HEK293 (cell line): ENCODE measurements at regions not wholly inside any gene's neighbourhood (a gene's known extent, or its start where the extent isn't known, plus 50 kb on each side); places are given as distances from the start of the nearest gene placed in this dataset.
A peak's percentile ranks its signal among the peaks of the same experiment; 100 is the strongest.

Source experiments
- CTCF ChIA-PET: fragments of 350-600 bp; formaldehyde crosslinking; extraction: SDS; loops from one replicate; lab custom pipeline; 2021; ENCODE audit warnings: antibody characterized with exemption; lab: Yijun Ruan, JAX
- POLR2A ChIA-PET: fragments of 300-600 bp; formaldehyde crosslinking; extraction: SDS; loops from one replicate; lab custom pipeline; 2020; ENCODE audit warnings: antibody characterized with exemption, inconsistent platforms; lab: Yijun Ruan, JAX
- H3K27ac ChIP-seq: fragments of 200-500 bp; sonication (Bioruptor generic); 2 replicates; pipeline ENCODE4 v1.5.1; 2014; ENCODE audit warnings: low read depth, low read length, control low read depth, inconsistent platforms; ENCODE audit errors: extremely low read depth
- H3K36me3 ChIP-seq, 2 experiments: fragments of 200-500 bp in 1 of 2; sonication (Bioruptor generic) in 1 of 2; 1 replicate in 1 of 2; 2 replicates in 1 of 2; pipeline ENCODE4 v1.5.1; 2014 to 2017; ENCODE audit warnings: inconsistent platforms in 2 of 2, low read length in 2 of 2; ENCODE audit not compliant: control insufficient read depth in 2 of 2, insufficient read depth in 1 of 2
- H3K4me1 ChIP-seq: fragments of 200-500 bp; sonication (Bioruptor generic); 2 replicates; pipeline ENCODE4 v1.5.1; 2014; ENCODE audit warnings: mild to moderate bottlenecking, low read length, inconsistent platforms; ENCODE audit not compliant: control insufficient read depth, insufficient read depth
- H3K4me3 ChIP-seq: 2 replicates; pipeline ENCODE4 v1.5.1; 2011; ENCODE audit warnings: low read depth, mild to moderate bottlenecking, control low read depth, low read length, moderate library complexity
- H3K9me3 ChIP-seq: fragments of 200-500 bp; sonication (Bioruptor generic); 2 replicates; pipeline ENCODE4 v1.5.1; 2014; ENCODE audit warnings: low read depth, low read length, inconsistent platforms; ENCODE audit not compliant: control insufficient read depth, insufficient read depth
- HOXD13 ChIP-seq: sonication (generic); formaldehyde crosslinking; IDR thresholded peaks from 2 replicates; pipeline ENCODE4 v1.8.0; 2022; ENCODE audit warnings: missing genetic modification reagents, borderline replicate concordance
- IKZF3 ChIP-seq: fragments of 450-650 bp; IDR thresholded peaks from 2 replicates; pipeline ENCODE4 v1.5.0; 2018; ENCODE audit warnings: missing biosample characterization, mild to moderate bottlenecking, missing genetic modification characterization, moderate library complexity
- KLF17 ChIP-seq: fragments of 450-650 bp; formaldehyde crosslinking; IDR thresholded peaks from 2 replicates; pipeline ENCODE4 v1.5.1; 2016; ENCODE audit warnings: missing biosample characterization, missing genetic modification characterization
- REPIN1 ChIP-seq: fragments of 450-650 bp; formaldehyde crosslinking; IDR thresholded peaks from 2 replicates; pipeline ENCODE4 v1.5.1; 2017; ENCODE audit warnings: missing biosample characterization, missing genetic modification characterization, low read depth
- SCRT2 ChIP-seq: fragments of 450-650 bp; formaldehyde crosslinking; IDR thresholded peaks from 2 replicates; pipeline ENCODE4 v1.5.1; 2016; ENCODE audit warnings: missing biosample characterization, missing genetic modification characterization
- WT1 ChIP-seq: fragments of 450-650 bp; formaldehyde crosslinking; IDR thresholded peaks from 2 replicates; pipeline ENCODE4 v1.5.1; 2016; ENCODE audit warnings: missing biosample characterization, missing genetic modification characterization
- ZBTB11 ChIP-seq: fragments of 450-650 bp; formaldehyde crosslinking; conservative IDR thresholded peaks from 2 replicates; pipeline ENCODE4 v1.5.1; 2016; ENCODE audit warnings: low read depth, missing biosample characterization, missing genetic modification characterization
- ZBTB8A ChIP-seq: fragments of 450-650 bp; formaldehyde crosslinking; IDR thresholded peaks from 2 replicates; pipeline ENCODE4 v1.5.1; 2016; ENCODE audit warnings: missing biosample characterization, missing genetic modification characterization
- ZFP41 ChIP-seq: fragments of 450-650 bp; formaldehyde crosslinking; IDR thresholded peaks from 2 replicates; pipeline ENCODE4 v1.5.1; 2016; ENCODE audit warnings: missing biosample characterization, missing genetic modification characterization, borderline replicate concordance
- ZNF140 ChIP-seq: fragments of 450-650 bp; formaldehyde crosslinking; IDR thresholded peaks from 2 replicates; pipeline ENCODE4 v1.5.1; 2016; ENCODE audit warnings: missing biosample characterization, missing genetic modification characterization
- ZNF202 ChIP-seq: fragments of 450-650 bp; formaldehyde crosslinking; IDR thresholded peaks from 2 replicates; pipeline ENCODE4 v1.5.1; 2016; ENCODE audit warnings: missing biosample characterization, missing genetic modification characterization, borderline replicate concordance
- ZNF239 ChIP-seq: fragments of 450-650 bp; formaldehyde crosslinking; IDR thresholded peaks from 2 replicates; pipeline ENCODE4 v1.5.1; 2016; ENCODE audit warnings: missing biosample characterization, missing genetic modification characterization
- ZNF324 ChIP-seq: fragments of 450-650 bp; formaldehyde crosslinking; IDR thresholded peaks from 2 replicates; pipeline ENCODE4 v1.5.1; 2016; ENCODE audit warnings: missing biosample characterization, missing genetic modification characterization
- ZNF404 ChIP-seq: fragments of 450-650 bp; formaldehyde crosslinking; IDR thresholded peaks from 2 replicates; pipeline ENCODE4 v1.5.1; 2017; ENCODE audit warnings: missing biosample characterization, missing genetic modification characterization
- ZNF426 ChIP-seq: fragments of 450-650 bp; formaldehyde crosslinking; IDR thresholded peaks from 2 replicates; pipeline ENCODE4 v1.5.1; 2017; ENCODE audit warnings: missing biosample characterization, missing genetic modification characterization, mild to moderate bottlenecking, inconsistent platforms, moderate library complexity
- ZNF521 ChIP-seq: fragments of 450-650 bp; formaldehyde crosslinking; IDR thresholded peaks from 2 replicates; pipeline ENCODE4 v1.5.1; 2017; ENCODE audit warnings: missing biosample characterization, mild to moderate bottlenecking, missing genetic modification characterization
- ZNF529 ChIP-seq: fragments of 450-650 bp; formaldehyde crosslinking; IDR thresholded peaks from 2 replicates; pipeline ENCODE4 v1.5.1; 2017; ENCODE audit warnings: missing genetic modification characterization, missing biosample characterization; ENCODE audit not compliant: insufficient replicate concordance
- ZNF555 ChIP-seq: fragments of 450-650 bp; formaldehyde crosslinking; conservative IDR thresholded peaks from 2 replicates; pipeline ENCODE4 v1.5.1; 2017; ENCODE audit warnings: missing biosample characterization, mild to moderate bottlenecking, missing genetic modification characterization, inconsistent platforms
- ZNF560 ChIP-seq: fragments of 450-650 bp; formaldehyde crosslinking; IDR thresholded peaks from 2 replicates; pipeline ENCODE4 v1.5.1; 2017; ENCODE audit warnings: missing biosample characterization, missing genetic modification characterization, borderline replicate concordance
- ZNF596 ChIP-seq: fragments of 450-650 bp; IDR thresholded peaks from 2 replicates; pipeline ENCODE4 v1.5.0; 2018; ENCODE audit warnings: missing biosample characterization, mild to moderate bottlenecking, missing genetic modification characterization, moderate library complexity
- ZNF600 ChIP-seq: fragments of 450-650 bp; formaldehyde crosslinking; IDR thresholded peaks from 2 replicates; pipeline ENCODE4 v1.5.1; 2016; ENCODE audit warnings: missing biosample characterization, missing genetic modification characterization
- ZNF623 ChIP-seq: fragments of 450-650 bp; formaldehyde crosslinking; IDR thresholded peaks from 2 replicates; pipeline ENCODE4 v1.5.1; 2016; ENCODE audit warnings: missing biosample characterization, missing genetic modification characterization
- ZNF654 ChIP-seq: fragments of 450-650 bp; formaldehyde crosslinking; IDR thresholded peaks from 2 replicates; pipeline ENCODE4 v1.5.1; 2016; ENCODE audit warnings: low read depth, missing biosample characterization, missing genetic modification characterization
- ZNF664 ChIP-seq: fragments of 450-650 bp; formaldehyde crosslinking; IDR thresholded peaks from 2 replicates; pipeline ENCODE4 v1.5.1; 2016; ENCODE audit warnings: missing biosample characterization, missing genetic modification characterization
- ZNF692 ChIP-seq: fragments of 450-650 bp; formaldehyde crosslinking; IDR thresholded peaks from 2 replicates; pipeline ENCODE4 v1.5.1; 2016; ENCODE audit warnings: missing biosample characterization, missing genetic modification characterization
- ZNF785 ChIP-seq: fragments of 450-650 bp; formaldehyde crosslinking; IDR thresholded peaks from 2 replicates; pipeline ENCODE4 v1.5.1; 2016; ENCODE audit warnings: missing biosample characterization, missing genetic modification characterization
- ZNF843 ChIP-seq: fragments of 450-650 bp; formaldehyde crosslinking; IDR thresholded peaks from 2 replicates; pipeline ENCODE4 v1.5.1; 2016; ENCODE audit warnings: missing biosample characterization, missing genetic modification characterization

- TF ChIP-seq ZBTB11 (tag by site-specific recombination) (peak; percentile 45; the same call in 1 of the 2 replicates), ZNF529 (tag by site-specific recombination) (no peak), ZNF596 (tag by site-specific recombination) (no peak), ZNF664 (tag by site-specific recombination) (no peak), ZNF692 (tag by site-specific recombination) (no peak), SCRT2 (peak; percentile 39; the same call in 1 of the 2 replicates), ZNF202 (peak; percentile 58; the same call in 1 of the 2 replicates), ZBTB8A (tag by site-specific recombination) (0 out of 2 replicates have a peak, but pooled peaks have one; percentile 27), ZNF140 (tag by site-specific recombination) (peak; percentile 9; the same call in 1 of the 2 replicates), ZNF426 (tag by site-specific recombination) (peak; percentile 53), ZNF555 (tag by site-specific recombination) (peak; percentile 50; the same call in 1 of the 2 replicates), ZNF324 (tag by site-specific recombination) (no peak)
These were observed 62.7 kb upstream of the GRID2 start (continued) for GRCh38 chr4:92241094-92241493.

GRCh38 chr4:92246384-92246783 is 57.4 kb upstream of the GRID2 start:
- CTCF ChIA-PET, result no interaction called here
- H3K4me3 ChIP-seq, result no peak overlapping the region
- H3K4me1 ChIP-seq, result no peaks in the 10 kb centered on the region
- H3K27ac ChIP-seq, result no peak overlapping the region
- no peaks in the 10 kb centered on the region for H3K9me3 ChIP-seq
- H3K36me3 ChIP-seq, result no peaks in the 10 kb centered on the region
- POLR2A ChIA-PET, result no interaction called here
- no peak for TF ChIP-seq HOXD13 (CRISPR knock-in tag)
- TF ChIP-seq WT1 (tag by site-specific recombination), result no peak
- TF ChIP-seq ZNF843 (tag by site-specific recombination), result no peak
- TF ChIP-seq ZNF426 (tag by site-specific recombination), result peak; percentile 52
- no peak for TF ChIP-seq REPIN1 (tag by site-specific recombination)
- TF ChIP-seq ZNF654 (tag by site-specific recombination), result peak; percentile 15; the same call in 1 of the 2 replicates
- TF ChIP-seq IKZF3, result no peak
- no peak for TF ChIP-seq ZNF521 (tag by site-specific recombination)
- TF ChIP-seq ZNF600, result no peak
- no peak for TF ChIP-seq ZFP41 (tag by site-specific recombination)
- no peak for TF ChIP-seq ZNF404
- TF ChIP-seq ZNF560 (tag by site-specific recombination), result no peak
- no peak for TF ChIP-seq ZNF239 (tag by site-specific recombination)
- TF ChIP-seq ZNF785 (tag by site-specific recombination), result no peak
- peak; percentile 79; the same call in 1 of the 2 replicates for TF ChIP-seq ZNF202
- peak; percentile 42; the same call in 1 of the 2 replicates for TF ChIP-seq ZNF623 (tag by site-specific recombination)
- TF ChIP-seq KLF17 (tag by site-specific recombination), result no peak
- peak; percentile 58; the same call in 1 of the 2 replicates for TF ChIP-seq ZBTB11 (tag by site-specific recombination)
